H9 (cell line): ENCODE measurements at regions not wholly inside any gene's neighbourhood (a gene's known extent, or its start where the extent isn't known, plus 50 kb on each side); places are given as distances from the start of the nearest gene placed in this dataset.

Experiments used
- DNase-seq: peaks from one replicate; pipeline ENCODE4 v3.0.0-alpha.2; 2017
- H2AFZ ChIP-seq: one replicate; pipeline ENCODE4 v1.6.1; 2013; ENCODE audit warnings: mild to moderate bottlenecking, low read length, control low read depth, moderate library complexity
- H2AK5ac ChIP-seq: 2 replicates; pipeline ENCODE4 v1.6.1; 2013; ENCODE audit warnings: low read length, control low read depth, mixed read lengths; ENCODE audit not compliant: insufficient read length
- H2BK120ac ChIP-seq: one replicate; pipeline ENCODE4 v1.6.1; 2013; ENCODE audit warnings: low read depth, mild to moderate bottlenecking, low read length, control low read depth, inconsistent platforms; ENCODE audit not compliant: poor library complexity, severe bottlenecking
- H2BK12ac ChIP-seq: 2 replicates; pipeline ENCODE4 v1.6.1; 2013; ENCODE audit warnings: low read length, control low read depth, mixed read lengths, low read depth; ENCODE audit not compliant: insufficient read length
- H2BK15ac ChIP-seq: 2 replicates; pipeline ENCODE4 v1.6.1; 2013; ENCODE audit warnings: low read depth, low read length, control low read depth
- H2BK20ac ChIP-seq: one replicate; pipeline ENCODE4 v1.6.1; 2013; ENCODE audit warnings: low read depth, mild to moderate bottlenecking, low read length, control low read depth, inconsistent platforms; ENCODE audit not compliant: poor library complexity, severe bottlenecking
- H2BK5ac ChIP-seq: 2 replicates; pipeline ENCODE4 v1.6.1; 2013; ENCODE audit warnings: low read length, control low read depth, mixed read lengths; ENCODE audit not compliant: insufficient read length
- H3K14ac ChIP-seq: 2 replicates; pipeline ENCODE4 v1.6.1; 2013; ENCODE audit warnings: low read length, control low read depth; ENCODE audit not compliant: insufficient read depth
- H3K18ac ChIP-seq: 2 replicates; pipeline ENCODE4 v1.6.1; 2013; ENCODE audit warnings: low read depth, mild to moderate bottlenecking, mixed read lengths, low read length, control low read depth; ENCODE audit not compliant: insufficient read length
- H3K23ac ChIP-seq: 2 replicates; pipeline ENCODE4 v1.6.1; 2013; ENCODE audit warnings: low read length, control low read depth, mixed read lengths, low read depth; ENCODE audit not compliant: insufficient read length
- H3K23me2 ChIP-seq: 2 replicates; pipeline ENCODE4 v1.6.1; 2013; ENCODE audit warnings: low read depth, mild to moderate bottlenecking, mixed read lengths, low read length, control low read depth; ENCODE audit not compliant: insufficient read length, poor library complexity, severe bottlenecking
- H3K27ac ChIP-seq: 2 replicates; pipeline ENCODE4 v1.5.1; 2013; ENCODE audit warnings: low read length, control low read depth, mixed read lengths, low read depth; ENCODE audit not compliant: insufficient read length
- H3K27me3 ChIP-seq: 2 replicates; pipeline ENCODE4 v1.6.1; 2013; ENCODE audit warnings: low read length, control low read depth, inconsistent platforms; ENCODE audit not compliant: insufficient read depth
- H3K4ac ChIP-seq: 2 replicates; pipeline ENCODE4 v1.6.1; 2013; ENCODE audit warnings: low read depth, mild to moderate bottlenecking, control low read depth, inconsistent platforms, low read length, moderate library complexity
- H3K4me1 ChIP-seq: 2 replicates; pipeline ENCODE4 v1.6.1; 2013; ENCODE audit warnings: low read length, control low read depth, inconsistent platforms; ENCODE audit not compliant: insufficient read depth
- H3K4me2 ChIP-seq: 2 replicates; pipeline ENCODE4 v1.6.1; 2013; ENCODE audit warnings: low read length, control low read depth, mixed read lengths; ENCODE audit not compliant: insufficient read length, insufficient read depth
- H3K56ac ChIP-seq: 2 replicates; pipeline ENCODE4 v1.6.1; 2013; ENCODE audit warnings: low read depth, mild to moderate bottlenecking, mixed read lengths, low read length, control low read depth; ENCODE audit not compliant: insufficient read length
- H3K79me1 ChIP-seq: 2 replicates; pipeline ENCODE4 v1.6.1; 2013; ENCODE audit warnings: low read depth, mild to moderate bottlenecking, moderate library complexity, low read length, control low read depth, inconsistent platforms; ENCODE audit not compliant: insufficient read depth, poor library complexity, severe bottlenecking
- H3K79me2 ChIP-seq: 2 replicates; pipeline ENCODE4 v1.6.1; 2013; ENCODE audit warnings: low read length, control low read depth, inconsistent platforms; ENCODE audit not compliant: insufficient read depth
- H3K9ac ChIP-seq: 2 replicates; pipeline ENCODE4 v1.6.1; 2013; ENCODE audit warnings: low read length, control low read depth, mixed read lengths; ENCODE audit not compliant: insufficient read length; ENCODE audit errors: extremely low read depth
- H3K9me3 ChIP-seq: one replicate; pipeline ENCODE4 v1.6.1; 2013; ENCODE audit warnings: low read depth, low read length, inconsistent platforms; ENCODE audit not compliant: control insufficient read depth
- H3T11ph ChIP-seq: one replicate; pipeline ENCODE4 v1.6.1; 2013; ENCODE audit warnings: mild to moderate bottlenecking, low read length, control low read depth, inconsistent platforms
- H4K20me1 ChIP-seq: one replicate; pipeline ENCODE4 v1.6.1; 2013; ENCODE audit not compliant: control insufficient read depth, insufficient read length, insufficient read depth
- H4K5ac ChIP-seq: 2 replicates; pipeline ENCODE4 v1.6.1; 2013; ENCODE audit warnings: low read depth, mild to moderate bottlenecking, mixed read lengths, low read length, control low read depth; ENCODE audit not compliant: insufficient read length
- H4K8ac ChIP-seq: replicated peaks from 2 replicates; pipeline ENCODE4 v1.6.1; 2013; ENCODE audit warnings: low read length, control low read depth, mixed read lengths, low read depth; ENCODE audit not compliant: insufficient read length
- H4K91ac ChIP-seq: 2 replicates; pipeline ENCODE4 v1.6.1; 2013; ENCODE audit warnings: low read depth, mild to moderate bottlenecking, moderate library complexity, mixed read lengths, low read length, control low read depth; ENCODE audit not compliant: insufficient read length
- H3K27ac Mint-ChIP-seq, 3 experiments: 2 replicates in 2 of 3; 3 replicates in 1 of 3; pipeline ENCODE4 v1.8.0; 2020 to 2021; ENCODE audit warnings: mixed read lengths in 3 of 3, mild to moderate bottlenecking in 1 of 3, moderate library complexity in 1 of 3
- H3K27me3 Mint-ChIP-seq: 2 replicates; pipeline ENCODE4 v1.8.0; 2021; ENCODE audit warnings: low read depth, mild to moderate bottlenecking, moderate library complexity, mixed read lengths
- H3K36me3 Mint-ChIP-seq, 3 experiments: 2 replicates in 2 of 3; 3 replicates in 1 of 3; pipeline ENCODE4 v1.8.0; 2020 to 2021; ENCODE audit warnings: low read depth in 3 of 3, mixed read lengths in 3 of 3; ENCODE audit not compliant: insufficient read depth in 1 of 3
- H3K4me1 Mint-ChIP-seq, 2 experiments: 2 replicates each; pipeline ENCODE4 v1.8.0; 2020; ENCODE audit warnings: mixed read lengths in 2 of 2
- H3K4me3 Mint-ChIP-seq, 2 experiments: 2 replicates in 1 of 2; 3 replicates in 1 of 2; pipeline ENCODE4 v1.8.0; 2020 to 2021; ENCODE audit warnings: mild to moderate bottlenecking in 2 of 2, mixed read lengths in 2 of 2, moderate library complexity in 1 of 2
- H3K9me3 Mint-ChIP-seq, 2 experiments: 2 replicates in 1 of 2; 3 replicates in 1 of 2; pipeline ENCODE4 v1.8.0; 2020; ENCODE audit warnings: mild to moderate bottlenecking in 2 of 2, mixed read lengths in 2 of 2, moderate library complexity in 1 of 2
- WGBS: extraction: QIAGEN DNeasy Blood & Tissue Kit; methylation state at CpG from one replicate; pipeline ENCODE4 v1.1.7; 2013; ENCODE audit warnings: missing lambda C conversion rate, low lambda C conversion rate, mixed read lengths; ENCODE audit not compliant: insufficient read length; ENCODE audit errors: extremely low coverage; 5-methylcytosine and 5-hydroxymethylcytosine counted together
- TF ChIP-seq, protein P1 (sequence below): fragments of 200-600 bp; sonication (generic); conservative IDR thresholded peaks from 3 replicates; pipeline ENCODE4 v1.8.0; 2021; ENCODE audit warnings: antibody characterized with exemption, mild to moderate bottlenecking

DNA sequence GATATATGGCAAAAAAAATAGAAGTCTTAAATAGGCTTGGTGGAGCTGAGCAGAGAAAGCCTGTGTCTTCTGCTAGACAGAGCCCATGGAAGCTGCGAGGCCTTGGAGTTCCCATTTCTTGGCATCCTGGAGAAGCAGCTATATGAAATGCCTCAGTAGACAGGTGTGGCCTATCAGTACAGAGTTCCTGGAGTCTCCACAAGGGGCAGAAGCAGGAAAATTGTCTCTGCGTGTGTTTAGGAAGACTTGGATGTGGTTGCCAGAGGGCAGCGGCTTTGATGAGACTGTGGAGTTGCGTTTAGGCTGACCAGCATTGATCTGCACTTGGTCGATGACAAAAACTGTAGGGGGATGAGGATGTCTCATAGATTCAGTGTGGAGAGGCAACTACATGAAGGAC lies 334.5 kb upstream of the SEL1L start:
- Mint-ChIP-seq H3K36me3 (peaks cover 0 to 2% (median 0%) of the 10 kb centered on the region in 3 experiments; a peak in 1 of 7 replicates), H3K27ac (no peak overlapping the region), H3K9me3 (no peaks in the 10 kb centered on the region; a peak in 1 of 5 replicates), H3K27me3 (peaks cover 3% of the 10 kb centered on the region; the same call in 1 of the 2 replicates), H3K4me3 (no peak overlapping the region), H3K4me1 (peaks cover 7 to 10% of the 10 kb centered on the region in 2 experiments; a peak in 3 of 4 replicates)
- Histone ChIP-seq H3K23ac (no peak overlapping the region), H4K20me1 (no peaks in the 10 kb centered on the region), H3K56ac (no peak overlapping the region), H3K9ac (no peak overlapping the region), H4K91ac (no peak overlapping the region), H3K27ac (no peak overlapping the region), H2BK15ac (no peak overlapping the region), H2AK5ac (no peak overlapping the region), H2BK5ac (no peak overlapping the region), H2BK20ac (no peak overlapping the region), H3K79me1 (no peaks in the 10 kb centered on the region), H3K4me2 (no peak overlapping the region), H3K4me1 (no peaks in the 10 kb centered on the region), H3K4ac (no peak overlapping the region), H4K8ac (no peak overlapping the region), H3K79me2 (no peaks in the 10 kb centered on the region), H2BK12ac (no peak overlapping the region), H4K5ac (no peak overlapping the region), H2AFZ (no peak overlapping the region), H3K9me3 (no peaks in the 10 kb centered on the region), H2BK120ac (no peak overlapping the region), H3T11ph (no peak overlapping the region), H3K18ac (no peak overlapping the region), H3K27me3 (no peaks in the 10 kb centered on the region), H3K14ac (no peak overlapping the region), H3K23me2 (no peaks in the 10 kb centered on the region)
- no CpG with 5 or more reads among the region's 5 CpGs for WGBS
- DNase-seq, result peak; percentile 44
- TF ChIP-seq, protein P1, sequence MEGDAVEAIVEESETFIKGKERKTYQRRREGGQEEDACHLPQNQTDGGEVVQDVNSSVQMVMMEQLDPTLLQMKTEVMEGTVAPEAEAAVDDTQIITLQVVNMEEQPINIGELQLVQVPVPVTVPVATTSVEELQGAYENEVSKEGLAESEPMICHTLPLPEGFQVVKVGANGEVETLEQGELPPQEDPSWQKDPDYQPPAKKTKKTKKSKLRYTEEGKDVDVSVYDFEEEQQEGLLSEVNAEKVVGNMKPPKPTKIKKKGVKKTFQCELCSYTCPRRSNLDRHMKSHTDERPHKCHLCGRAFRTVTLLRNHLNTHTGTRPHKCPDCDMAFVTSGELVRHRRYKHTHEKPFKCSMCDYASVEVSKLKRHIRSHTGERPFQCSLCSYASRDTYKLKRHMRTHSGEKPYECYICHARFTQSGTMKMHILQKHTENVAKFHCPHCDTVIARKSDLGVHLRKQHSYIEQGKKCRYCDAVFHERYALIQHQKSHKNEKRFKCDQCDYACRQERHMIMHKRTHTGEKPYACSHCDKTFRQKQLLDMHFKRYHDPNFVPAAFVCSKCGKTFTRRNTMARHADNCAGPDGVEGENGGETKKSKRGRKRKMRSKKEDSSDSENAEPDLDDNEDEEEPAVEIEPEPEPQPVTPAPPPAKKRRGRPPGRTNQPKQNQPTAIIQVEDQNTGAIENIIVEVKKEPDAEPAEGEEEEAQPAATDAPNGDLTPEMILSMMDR, result peak; percentile 56
